GM18520 (cell line): ENCODE measurements at regions not wholly inside any gene's neighbourhood (a gene's known extent, or its start where the extent isn't known, plus 50 kb on each side); places are given as distances from the start of the nearest gene placed in this dataset.
"Not testable (repeated sequence)": the region's sequence is repeated elsewhere in the genome, so short reads cannot be mapped to it uniquely, and the experiment has no call there.

Source experiments
- ATAC-seq: cut with Tn5 transposase; IDR thresholded peaks from one replicate; pipeline ENCODE4 v1.9.1; 2021; ENCODE audit not compliant: unreplicated experiment

DNA sequence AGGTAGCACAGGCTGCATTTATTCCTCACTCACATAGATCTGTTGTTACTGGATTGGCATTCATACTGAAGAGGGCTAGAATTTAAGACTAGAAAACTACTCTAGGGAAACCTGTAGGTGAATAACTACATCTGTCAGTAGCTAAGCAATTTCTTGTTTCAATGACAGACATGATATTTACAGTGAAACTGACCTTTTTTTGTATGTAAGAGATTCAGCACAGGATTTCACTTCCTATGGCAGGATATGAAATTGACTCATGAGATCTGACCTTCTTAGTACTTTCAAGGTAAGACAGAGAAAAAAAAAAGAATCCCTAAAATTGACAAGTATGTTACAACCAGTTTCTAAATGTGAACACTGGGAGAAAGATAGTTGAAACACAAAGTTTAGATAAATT is 189.8 kb upstream of the SLC16A7 start:
- no peak for ATAC-seq

- ATAC-seq: no peak
Observed at GRCh38 chr12:59404109-59404650, 191.6 kb upstream of the SLC16A7 start.

GRCh38 chr12:59403259-59403932 is 192.4 kb upstream of the SLC16A7 start:
- ATAC-seq: peak; percentile 62

GRCh38 chr12:59401862-59402261 is 194.0 kb upstream of the SLC16A7 start:
- no peak for ATAC-seq

- ATAC-seq: no peak
Observed at GRCh38 chr12:59398164-59398563, 197.7 kb upstream of the SLC16A7 start.

DNA sequence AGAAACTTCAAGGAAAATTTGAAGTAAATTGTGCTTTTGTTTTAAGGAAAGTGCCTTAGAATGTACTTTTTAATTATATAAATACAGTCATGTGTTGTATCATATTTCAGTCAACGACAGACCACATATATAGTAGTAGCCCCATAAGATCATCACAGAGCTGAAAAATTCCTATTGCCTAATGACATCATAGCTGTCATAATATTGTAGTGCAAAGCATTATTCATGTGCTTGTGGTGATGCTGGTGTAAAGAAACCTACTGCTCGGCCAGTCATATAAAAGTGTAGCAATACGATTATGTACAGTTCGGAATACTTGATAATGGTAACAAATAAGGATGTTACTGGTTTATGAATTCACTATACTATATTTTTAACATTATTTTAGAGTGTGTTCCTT is 198.9 kb upstream of the SLC16A7 start:
- ATAC-seq: no peak

DNA sequence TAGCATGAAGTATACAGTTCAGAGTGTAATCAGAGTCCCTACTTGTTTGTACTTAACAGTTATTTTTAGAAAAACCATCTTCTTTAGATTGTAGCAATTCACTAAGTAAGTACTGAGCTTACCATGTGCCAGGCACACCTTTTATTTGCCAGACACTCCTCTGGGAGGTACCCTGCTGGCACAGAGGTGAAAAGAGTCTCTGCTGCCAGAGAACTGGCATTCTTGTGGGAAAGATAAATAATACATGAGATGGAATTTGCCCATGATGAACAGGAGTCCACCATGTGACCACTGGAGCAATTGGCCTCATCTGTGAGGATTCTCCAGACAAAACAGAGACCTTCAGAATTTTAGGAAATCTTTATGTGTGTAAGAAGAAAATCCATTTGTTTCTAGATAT is 199.3 kb upstream of the SLC16A7 start:
- no peak for ATAC-seq

DNA sequence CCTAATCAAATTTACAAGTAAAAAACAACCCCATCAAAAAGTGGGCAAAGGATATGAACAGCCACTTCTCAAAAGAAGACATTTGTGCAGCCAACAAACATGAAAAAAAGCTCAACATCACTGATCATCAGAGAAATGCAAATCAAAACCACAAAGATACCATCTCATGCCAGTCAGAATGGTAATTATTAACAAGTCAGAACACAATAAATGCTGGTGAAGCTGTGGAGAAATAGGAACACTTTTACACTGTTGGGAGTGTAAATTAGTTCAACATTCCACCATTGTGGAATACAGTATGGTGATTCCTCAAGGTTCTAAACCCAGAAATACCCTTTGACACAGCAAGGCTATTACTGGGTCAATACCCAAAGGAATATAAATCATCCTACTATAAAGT is 200.5 kb upstream of the SLC16A7 start:
- ATAC-seq: not testable (repeated sequence)

GRCh38 chr12:59393506-59393905 is 202.3 kb upstream of the SLC16A7 start:
- ATAC-seq: no peak

DNA sequence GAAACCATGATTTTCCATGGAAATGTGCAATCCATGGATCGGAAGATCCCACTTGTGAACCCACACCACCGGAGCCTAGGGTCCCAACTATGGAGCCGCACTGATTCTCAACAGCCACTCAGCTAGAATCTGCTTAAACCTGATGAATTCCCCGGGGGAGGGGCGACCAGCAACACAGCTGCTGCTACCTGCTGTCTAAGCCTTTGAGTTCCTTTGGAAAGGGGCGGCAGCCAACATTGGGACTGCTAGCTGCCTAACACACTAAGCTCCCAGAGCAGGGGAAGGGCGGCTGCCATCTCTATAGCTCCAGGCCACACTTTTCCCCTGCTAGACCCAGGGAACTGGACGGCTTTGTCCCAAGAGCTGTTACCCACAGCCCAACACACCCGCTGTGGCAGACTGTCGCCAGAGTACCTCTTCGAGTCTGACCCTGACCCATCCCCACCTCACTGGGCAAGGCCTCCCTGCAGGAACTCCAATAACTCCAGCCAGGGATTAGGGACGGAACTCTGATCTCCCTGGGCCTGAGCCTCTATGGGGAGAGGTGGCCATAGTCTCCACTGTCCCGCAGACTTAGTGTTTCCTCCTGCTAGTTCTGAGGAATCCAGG is 205.8 kb upstream of the SLC16A7 start:
- ATAC-seq: no peak

GRCh38 chr12:59388694-59389093 is 207.1 kb upstream of the SLC16A7 start:
- no peak for ATAC-seq

- no peak for ATAC-seq
Observed at GRCh38 chr12:59388176-59388575, 207.7 kb upstream of the SLC16A7 start.

- no peak for ATAC-seq
Observed at GRCh38 chr12:59386236-59386635, 209.6 kb upstream of the SLC16A7 start.

- no peak for ATAC-seq
Observed at GRCh38 chr12:59383079-59383822, 212.6 kb upstream of the SLC16A7 start.

DNA sequence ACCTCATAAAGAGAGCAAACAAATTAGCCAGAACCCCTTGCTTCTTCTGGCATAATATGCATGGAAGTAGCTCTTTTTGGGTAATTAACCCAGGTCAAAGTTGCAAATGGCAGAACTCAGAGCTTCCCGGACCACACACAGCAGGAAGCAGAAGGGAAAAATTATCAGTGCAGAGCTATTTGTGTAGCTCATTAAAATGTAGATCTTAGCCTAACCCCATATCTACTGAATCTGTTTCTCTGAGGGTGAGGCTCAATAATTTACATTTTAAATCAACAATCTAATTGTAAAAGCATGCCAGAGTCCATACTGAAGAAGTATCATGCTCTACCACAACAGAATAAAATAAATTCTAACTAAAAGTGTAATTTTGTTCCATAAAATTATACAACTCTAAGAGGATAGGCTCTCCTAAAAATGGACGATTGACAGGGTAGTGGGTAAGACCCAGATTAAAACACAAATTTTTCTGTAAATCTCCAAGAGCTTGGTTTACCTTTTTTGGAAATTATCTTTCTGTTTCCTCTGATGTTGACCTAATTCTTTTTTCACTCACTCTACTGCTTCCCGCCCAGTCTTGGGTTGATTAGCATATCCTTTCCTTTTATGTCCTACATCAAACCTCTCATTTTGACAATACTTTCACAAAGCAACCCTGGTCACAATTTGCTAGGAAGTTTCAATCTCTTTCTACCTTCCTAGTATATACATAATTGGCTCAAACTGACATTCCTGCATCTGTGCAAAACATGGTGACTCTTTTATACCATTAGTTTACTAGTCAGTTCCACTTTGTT is 213.3 kb upstream of the SLC16A7 start:
- no peak for ATAC-seq

- ATAC-seq: no peak
Observed at GRCh38 chr12:59381106-59381505, 214.7 kb upstream of the SLC16A7 start.

- ATAC-seq: no peak
Observed at GRCh38 chr12:59375633-59376032, 220.2 kb upstream of the SLC16A7 start.

DNA sequence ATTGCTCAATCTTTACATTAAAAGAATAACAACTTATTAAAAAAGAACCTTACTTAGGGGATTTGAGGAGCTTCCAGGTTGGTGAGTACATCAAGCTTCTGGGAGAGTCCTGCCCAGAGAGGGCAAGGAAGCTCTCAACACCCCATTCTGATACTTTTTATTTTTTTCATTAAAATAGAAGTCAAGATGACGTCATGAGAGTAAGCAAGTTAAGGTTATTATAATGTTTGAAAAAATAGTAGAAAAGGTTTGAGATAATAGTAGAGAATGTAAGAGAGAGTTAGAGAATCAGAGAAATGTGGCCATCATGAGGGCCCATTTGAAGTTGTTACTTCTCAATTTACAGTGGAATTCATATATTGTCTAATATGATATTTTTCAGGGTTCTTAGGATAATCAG is 221.0 kb upstream of the SLC16A7 start:
- no peak for ATAC-seq

- peak; percentile 57 for ATAC-seq
Observed at GRCh38 chr12:59372956-59373355, 222.9 kb upstream of the SLC16A7 start.

- no peak for ATAC-seq
Observed at GRCh38 chr12:59370933-59371332, 224.9 kb upstream of the SLC16A7 start.

- no peak for ATAC-seq
Observed at GRCh38 chr12:59365133-59365532, 230.7 kb upstream of the SLC16A7 start.
